ELR (cell line): ENCODE measurements at regions not wholly inside any gene's neighbourhood (a gene's known extent, or its start where the extent isn't known, plus 50 kb on each side); places are given as distances from the start of the nearest gene placed in this dataset.

Experiments
- DNase-seq: peaks from one replicate; pipeline ENCODE4 v3.0.0-alpha.2; 2015; ENCODE audit warnings: low read depth

DNA sequence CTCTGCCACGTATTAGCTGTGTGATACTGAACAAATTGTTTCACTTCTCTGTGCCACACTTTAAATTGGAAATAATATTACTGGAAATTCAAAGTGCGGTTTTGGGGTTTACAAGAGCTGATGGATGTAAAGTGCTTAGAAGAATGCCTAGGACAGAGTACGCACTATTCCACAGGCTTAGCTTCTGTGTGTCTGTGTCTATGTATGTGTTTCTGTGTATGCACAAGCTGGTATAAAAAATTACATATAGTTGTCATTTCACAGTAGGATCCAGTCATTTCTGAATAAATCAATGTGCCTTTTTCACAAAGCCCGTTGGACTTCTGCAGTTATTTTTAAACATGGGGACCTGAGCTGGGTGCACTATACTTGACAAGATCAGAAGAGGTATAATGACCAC, 370.4 kb downstream of the TUSC7 start:
- DNase-seq: no peak

DNA sequence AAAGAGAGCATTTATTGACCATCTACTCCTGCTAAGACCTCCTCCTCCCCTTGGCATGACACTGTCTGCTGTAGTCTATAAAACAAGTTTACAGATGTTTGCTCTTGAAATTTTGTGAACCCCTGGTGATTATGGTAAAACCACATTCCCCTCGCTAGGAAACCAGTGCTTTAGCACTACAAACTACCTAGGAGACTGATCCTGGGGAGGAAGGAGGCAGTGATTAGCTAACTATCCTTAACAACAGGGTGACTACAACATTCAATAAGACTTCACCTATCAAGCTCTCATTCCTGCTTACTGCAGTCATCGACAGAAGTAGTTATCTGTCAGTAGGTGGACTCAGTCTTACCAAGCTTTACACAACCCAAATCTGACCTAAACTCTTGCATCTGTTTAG, 371.3 kb downstream of the TUSC7 start:
- DNase-seq: no peak

DNA sequence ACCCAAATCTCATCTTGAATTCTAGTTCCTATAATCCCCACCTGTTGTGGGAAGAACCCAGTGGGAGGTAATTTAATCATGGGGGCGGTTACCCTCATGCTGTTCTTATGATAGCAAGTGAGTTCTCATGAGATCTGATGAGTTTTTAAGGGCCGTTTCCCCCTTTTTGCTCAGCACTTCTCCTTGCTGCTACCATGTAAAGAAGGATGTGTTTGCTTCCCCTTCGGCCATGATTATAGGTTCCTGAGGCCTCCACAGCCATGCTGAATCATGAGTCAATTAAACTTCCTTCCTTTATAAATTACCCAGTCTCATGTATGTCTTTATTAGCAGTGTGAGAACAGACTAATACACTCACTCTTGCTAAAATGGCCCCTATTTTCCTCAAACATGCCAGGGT, 374.7 kb downstream of the TUSC7 start:
- no peak for DNase-seq

- DNase-seq: no peak
Measured at GRCh38 chr3:117084739-117085270, 375.2 kb downstream of the TUSC7 start.

- no peak for DNase-seq
Measured at GRCh38 chr3:117091676-117092075, 382.1 kb downstream of the TUSC7 start.

GRCh38 chr3:117096549-117096948, 387.0 kb downstream of the TUSC7 start:
- DNase-seq: no peak

- no peak for DNase-seq
Measured at GRCh38 chr3:117097351-117097750, 387.8 kb downstream of the TUSC7 start.

DNA sequence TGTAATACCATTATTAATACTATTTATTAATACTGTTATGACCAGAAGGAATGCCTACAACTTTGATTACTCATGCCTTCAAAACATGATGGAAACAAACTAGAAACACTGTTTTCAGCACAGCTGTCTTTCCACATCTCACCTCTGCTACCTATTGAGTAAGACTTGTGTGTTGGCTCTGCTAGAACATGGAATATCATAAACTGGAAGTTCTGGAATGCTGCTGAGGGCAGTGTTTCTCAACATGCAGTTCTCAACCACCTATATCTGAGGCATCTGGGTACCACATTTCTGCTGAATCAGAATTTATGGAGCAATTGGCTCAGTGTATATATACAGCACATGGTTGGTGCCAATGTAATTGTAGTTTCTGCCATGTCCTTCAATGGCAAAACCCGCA, 392.1 kb downstream of the TUSC7 start:
- no peak for DNase-seq

GRCh38 chr3:117102426-117102825, 392.8 kb downstream of the TUSC7 start:
- no peak for DNase-seq

DNA sequence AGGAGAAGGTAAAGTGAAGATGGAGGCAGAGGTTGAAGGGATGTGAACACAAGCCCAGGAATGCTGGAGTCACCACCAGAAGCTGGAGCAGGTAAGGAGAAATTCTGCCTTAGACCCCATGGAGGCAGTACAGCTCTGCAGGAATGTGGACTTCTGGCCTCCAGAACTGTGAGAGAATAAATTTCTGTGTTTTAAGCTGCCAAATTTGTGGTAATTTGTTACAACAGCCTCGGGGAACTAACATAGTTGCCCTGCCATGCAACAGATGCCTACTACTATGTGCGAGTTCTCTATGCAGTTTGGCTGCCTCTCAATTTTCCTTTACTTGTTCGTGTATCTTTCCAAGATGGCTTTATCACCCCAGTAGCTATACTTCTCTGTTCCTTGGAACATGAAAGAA, 394.1 kb downstream of the TUSC7 start:
- DNase-seq: no peak

- DNase-seq: no peak
Measured at GRCh38 chr3:117104381-117104780, 394.8 kb downstream of the TUSC7 start.

- DNase-seq: no peak
Measured at GRCh38 chr3:117104792-117105191, 395.2 kb downstream of the TUSC7 start.

- peak; percentile 13 for DNase-seq
Measured at GRCh38 chr3:117105686-117106085, 396.1 kb downstream of the TUSC7 start.

DNA sequence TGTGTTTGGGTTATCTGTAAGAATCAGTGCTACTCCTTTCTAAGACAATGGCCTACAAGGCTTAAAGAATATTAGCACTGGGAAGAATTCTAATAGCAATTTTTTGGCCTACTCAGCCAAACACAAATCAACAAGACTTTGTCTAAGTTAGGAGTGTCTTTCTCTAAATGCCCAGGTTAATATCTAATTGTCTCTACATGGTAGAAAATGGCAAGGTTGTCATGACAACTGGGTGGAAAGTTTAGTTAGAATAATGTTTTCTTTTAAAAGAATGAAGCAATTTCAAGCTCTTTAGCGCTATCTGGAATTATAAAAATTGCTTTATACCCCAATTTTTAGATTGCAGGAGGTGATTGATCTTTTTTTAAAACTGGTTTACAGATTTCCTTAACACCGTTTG, 396.8 kb downstream of the TUSC7 start:
- no peak for DNase-seq

- no peak for DNase-seq
Measured at GRCh38 chr3:117107946-117108345, 398.4 kb downstream of the TUSC7 start.

DNA sequence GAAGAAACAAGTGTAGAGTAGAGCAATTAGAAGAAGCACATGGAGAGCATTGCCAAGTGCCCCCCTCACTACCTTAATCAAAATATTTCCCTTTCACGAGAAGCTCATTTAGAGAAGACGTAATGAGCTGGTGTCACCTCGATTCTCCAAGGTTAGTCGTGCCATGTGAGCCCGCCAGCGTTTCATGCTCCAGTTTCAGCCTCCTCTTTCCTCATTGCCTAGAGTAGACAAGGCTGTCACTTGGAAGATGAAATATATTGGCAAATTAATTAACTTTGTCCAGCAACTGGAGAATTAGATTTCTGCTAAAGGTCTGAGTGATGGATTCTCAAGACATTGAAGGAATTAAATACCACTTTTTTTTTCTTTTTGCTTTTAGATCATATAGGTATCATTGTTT, 399.6 kb downstream of the TUSC7 start:
- DNase-seq: no peak

- no peak for DNase-seq
Measured at GRCh38 chr3:117114517-117115265, 405.1 kb downstream of the TUSC7 start.

- DNase-seq: no peak
Measured at GRCh38 chr3:117117188-117117936, 407.8 kb downstream of the TUSC7 start.

DNA sequence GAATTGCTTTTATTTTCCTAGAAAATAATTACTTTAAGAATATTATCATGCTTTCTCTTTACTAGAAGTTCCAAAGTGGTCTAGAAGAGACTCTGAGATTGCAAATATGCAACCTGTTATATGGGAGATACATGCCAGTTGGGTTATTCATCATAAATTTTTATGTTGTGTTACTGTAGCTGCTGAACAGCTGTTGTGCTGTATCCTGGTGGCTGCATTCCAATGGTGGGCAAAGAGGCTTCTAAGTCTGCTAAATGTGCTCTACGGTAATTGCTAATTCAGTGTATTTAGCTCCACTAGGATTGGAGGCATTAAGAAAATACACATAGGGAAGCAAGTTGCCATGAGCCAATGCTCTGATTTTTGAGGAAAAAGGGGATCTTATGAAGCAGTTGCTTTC, 409.0 kb downstream of the TUSC7 start:
- DNase-seq: no peak

DNA sequence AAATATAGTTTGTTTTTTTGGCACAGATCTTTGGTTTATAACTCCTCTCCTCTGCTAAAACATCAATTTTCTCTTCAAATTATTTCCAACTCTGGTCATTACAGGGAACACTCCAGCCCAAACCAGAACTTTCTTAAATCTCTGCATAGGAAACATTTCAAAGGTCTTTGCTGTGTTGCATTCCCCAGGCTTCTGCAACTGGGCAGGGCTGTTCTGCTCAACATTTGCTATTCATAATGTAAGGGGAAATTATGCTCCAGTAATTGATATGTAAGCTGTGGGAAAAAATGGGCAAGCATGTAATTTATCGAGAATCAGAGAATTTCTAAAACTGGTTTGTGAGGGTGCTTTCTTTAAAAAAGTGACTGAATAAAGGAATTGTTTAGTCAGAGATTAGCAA, 410.4 kb downstream of the TUSC7 start:
- DNase-seq: no peak

GRCh38 chr3:117122609-117123008, 413.0 kb downstream of the TUSC7 start:
- no peak for DNase-seq

GRCh38 chr3:117126460-117126859, 416.9 kb downstream of the TUSC7 start:
- DNase-seq: no peak

- no peak for DNase-seq
Measured at GRCh38 chr3:117126946-117127546, 417.5 kb downstream of the TUSC7 start.
